H9 (cell line): ENCODE measurements at regions not wholly inside any gene's neighbourhood (a gene's known extent, or its start where the extent isn't known, plus 50 kb on each side); places are given as distances from the start of the nearest gene placed in this dataset.

Experiments
- DNase-seq: peaks from one replicate; pipeline ENCODE4 v3.0.0-alpha.2; 2017
- H2AFZ ChIP-seq: one replicate; pipeline ENCODE4 v1.6.1; 2013; ENCODE audit warnings: mild to moderate bottlenecking, low read length, control low read depth, moderate library complexity
- H2AK5ac ChIP-seq: 2 replicates; pipeline ENCODE4 v1.6.1; 2013; ENCODE audit warnings: low read length, control low read depth, mixed read lengths; ENCODE audit not compliant: insufficient read length
- H2BK120ac ChIP-seq: one replicate; pipeline ENCODE4 v1.6.1; 2013; ENCODE audit warnings: low read depth, mild to moderate bottlenecking, low read length, control low read depth, inconsistent platforms; ENCODE audit not compliant: poor library complexity, severe bottlenecking
- H2BK12ac ChIP-seq: 2 replicates; pipeline ENCODE4 v1.6.1; 2013; ENCODE audit warnings: low read length, control low read depth, mixed read lengths, low read depth; ENCODE audit not compliant: insufficient read length
- H2BK15ac ChIP-seq: 2 replicates; pipeline ENCODE4 v1.6.1; 2013; ENCODE audit warnings: low read depth, low read length, control low read depth
- H2BK20ac ChIP-seq: one replicate; pipeline ENCODE4 v1.6.1; 2013; ENCODE audit warnings: low read depth, mild to moderate bottlenecking, low read length, control low read depth, inconsistent platforms; ENCODE audit not compliant: poor library complexity, severe bottlenecking
- H2BK5ac ChIP-seq: 2 replicates; pipeline ENCODE4 v1.6.1; 2013; ENCODE audit warnings: low read length, control low read depth, mixed read lengths; ENCODE audit not compliant: insufficient read length
- H3K14ac ChIP-seq: 2 replicates; pipeline ENCODE4 v1.6.1; 2013; ENCODE audit warnings: low read length, control low read depth; ENCODE audit not compliant: insufficient read depth
- H3K18ac ChIP-seq: 2 replicates; pipeline ENCODE4 v1.6.1; 2013; ENCODE audit warnings: low read depth, mild to moderate bottlenecking, mixed read lengths, low read length, control low read depth; ENCODE audit not compliant: insufficient read length
- H3K23ac ChIP-seq: 2 replicates; pipeline ENCODE4 v1.6.1; 2013; ENCODE audit warnings: low read length, control low read depth, mixed read lengths, low read depth; ENCODE audit not compliant: insufficient read length
- H3K23me2 ChIP-seq: 2 replicates; pipeline ENCODE4 v1.6.1; 2013; ENCODE audit warnings: low read depth, mild to moderate bottlenecking, mixed read lengths, low read length, control low read depth; ENCODE audit not compliant: insufficient read length, poor library complexity, severe bottlenecking
- H3K27ac ChIP-seq: 2 replicates; pipeline ENCODE4 v1.5.1; 2013; ENCODE audit warnings: low read length, control low read depth, mixed read lengths, low read depth; ENCODE audit not compliant: insufficient read length
- H3K27me3 ChIP-seq: 2 replicates; pipeline ENCODE4 v1.6.1; 2013; ENCODE audit warnings: low read length, control low read depth, inconsistent platforms; ENCODE audit not compliant: insufficient read depth
- H3K4ac ChIP-seq: 2 replicates; pipeline ENCODE4 v1.6.1; 2013; ENCODE audit warnings: low read depth, mild to moderate bottlenecking, control low read depth, inconsistent platforms, low read length, moderate library complexity
- H3K4me1 ChIP-seq: 2 replicates; pipeline ENCODE4 v1.6.1; 2013; ENCODE audit warnings: low read length, control low read depth, inconsistent platforms; ENCODE audit not compliant: insufficient read depth
- H3K4me2 ChIP-seq: 2 replicates; pipeline ENCODE4 v1.6.1; 2013; ENCODE audit warnings: low read length, control low read depth, mixed read lengths; ENCODE audit not compliant: insufficient read length, insufficient read depth
- H3K56ac ChIP-seq: 2 replicates; pipeline ENCODE4 v1.6.1; 2013; ENCODE audit warnings: low read depth, mild to moderate bottlenecking, mixed read lengths, low read length, control low read depth; ENCODE audit not compliant: insufficient read length
- H3K79me1 ChIP-seq: 2 replicates; pipeline ENCODE4 v1.6.1; 2013; ENCODE audit warnings: low read depth, mild to moderate bottlenecking, moderate library complexity, low read length, control low read depth, inconsistent platforms; ENCODE audit not compliant: insufficient read depth, poor library complexity, severe bottlenecking
- H3K79me2 ChIP-seq: 2 replicates; pipeline ENCODE4 v1.6.1; 2013; ENCODE audit warnings: low read length, control low read depth, inconsistent platforms; ENCODE audit not compliant: insufficient read depth
- H3K9ac ChIP-seq: 2 replicates; pipeline ENCODE4 v1.6.1; 2013; ENCODE audit warnings: low read length, control low read depth, mixed read lengths; ENCODE audit not compliant: insufficient read length; ENCODE audit errors: extremely low read depth
- H3K9me3 ChIP-seq: one replicate; pipeline ENCODE4 v1.6.1; 2013; ENCODE audit warnings: low read depth, low read length, inconsistent platforms; ENCODE audit not compliant: control insufficient read depth
- H3T11ph ChIP-seq: one replicate; pipeline ENCODE4 v1.6.1; 2013; ENCODE audit warnings: mild to moderate bottlenecking, low read length, control low read depth, inconsistent platforms
- H4K20me1 ChIP-seq: one replicate; pipeline ENCODE4 v1.6.1; 2013; ENCODE audit not compliant: control insufficient read depth, insufficient read length, insufficient read depth
- H4K5ac ChIP-seq: 2 replicates; pipeline ENCODE4 v1.6.1; 2013; ENCODE audit warnings: low read depth, mild to moderate bottlenecking, mixed read lengths, low read length, control low read depth; ENCODE audit not compliant: insufficient read length
- H4K8ac ChIP-seq: replicated peaks from 2 replicates; pipeline ENCODE4 v1.6.1; 2013; ENCODE audit warnings: low read length, control low read depth, mixed read lengths, low read depth; ENCODE audit not compliant: insufficient read length
- H4K91ac ChIP-seq: 2 replicates; pipeline ENCODE4 v1.6.1; 2013; ENCODE audit warnings: low read depth, mild to moderate bottlenecking, moderate library complexity, mixed read lengths, low read length, control low read depth; ENCODE audit not compliant: insufficient read length
- H3K27ac Mint-ChIP-seq, 3 experiments: 2 replicates in 2 of 3; 3 replicates in 1 of 3; pipeline ENCODE4 v1.8.0; 2020 to 2021; ENCODE audit warnings: mixed read lengths in 3 of 3, mild to moderate bottlenecking in 1 of 3, moderate library complexity in 1 of 3
- H3K27me3 Mint-ChIP-seq: 2 replicates; pipeline ENCODE4 v1.8.0; 2021; ENCODE audit warnings: low read depth, mild to moderate bottlenecking, moderate library complexity, mixed read lengths
- H3K36me3 Mint-ChIP-seq, 3 experiments: 2 replicates in 2 of 3; 3 replicates in 1 of 3; pipeline ENCODE4 v1.8.0; 2020 to 2021; ENCODE audit warnings: low read depth in 3 of 3, mixed read lengths in 3 of 3; ENCODE audit not compliant: insufficient read depth in 1 of 3
- H3K4me1 Mint-ChIP-seq, 2 experiments: 2 replicates each; pipeline ENCODE4 v1.8.0; 2020; ENCODE audit warnings: mixed read lengths in 2 of 2
- H3K4me3 Mint-ChIP-seq, 2 experiments: 2 replicates in 1 of 2; 3 replicates in 1 of 2; pipeline ENCODE4 v1.8.0; 2020 to 2021; ENCODE audit warnings: mild to moderate bottlenecking in 2 of 2, mixed read lengths in 2 of 2, moderate library complexity in 1 of 2
- H3K9me3 Mint-ChIP-seq, 2 experiments: 2 replicates in 1 of 2; 3 replicates in 1 of 2; pipeline ENCODE4 v1.8.0; 2020; ENCODE audit warnings: mild to moderate bottlenecking in 2 of 2, mixed read lengths in 2 of 2, moderate library complexity in 1 of 2
- WGBS: extraction: QIAGEN DNeasy Blood & Tissue Kit; methylation state at CpG from one replicate; pipeline ENCODE4 v1.1.7; 2013; ENCODE audit warnings: missing lambda C conversion rate, low lambda C conversion rate, mixed read lengths; ENCODE audit not compliant: insufficient read length; ENCODE audit errors: extremely low coverage; 5-methylcytosine and 5-hydroxymethylcytosine counted together
- TF ChIP-seq, protein P1 (sequence below): fragments of 200-600 bp; sonication (generic); conservative IDR thresholded peaks from 3 replicates; pipeline ENCODE4 v1.8.0; 2021; ENCODE audit warnings: antibody characterized with exemption, mild to moderate bottlenecking

DNA sequence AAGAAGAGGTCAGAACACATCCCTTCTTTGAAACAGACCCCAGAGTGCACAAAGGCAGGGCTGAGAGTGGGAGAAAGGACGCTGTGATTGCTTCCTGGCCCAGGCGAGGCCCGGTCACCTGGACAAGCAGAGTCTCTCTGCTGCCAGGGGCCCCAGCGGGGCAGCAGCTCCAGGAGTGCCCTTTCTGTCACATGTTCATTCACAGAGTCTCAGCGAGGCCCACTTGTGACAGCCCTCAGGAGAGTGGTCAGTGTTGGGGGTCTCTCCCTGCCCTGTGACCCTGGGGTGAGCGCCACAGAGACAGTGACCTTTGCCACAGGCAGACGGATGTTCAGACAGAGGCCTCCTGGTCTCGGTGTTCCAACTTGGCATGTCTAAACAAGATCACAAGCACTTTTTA lies 130.2 kb upstream of the IRX4 start:
- no peak overlapping the region for H3K56ac ChIP-seq
- no CpG with 5 or more reads among the region's 8 CpGs for WGBS
- H3K36me3 Mint-ChIP-seq = no peaks in the 10 kb centered on the region
- H2BK15ac ChIP-seq = no peak overlapping the region
- no peak overlapping the region for H3K9ac ChIP-seq
- H3K18ac ChIP-seq = no peak overlapping the region
- no peak overlapping the region for H3K27ac ChIP-seq
- H2AFZ ChIP-seq = no peak overlapping the region
- peaks cover 11% of the 10 kb centered on the region for H3K27me3 Mint-ChIP-seq
- H2BK20ac ChIP-seq = no peak overlapping the region
- H2BK12ac ChIP-seq = no peak overlapping the region
- no peak overlapping the region for H3T11ph ChIP-seq
- TF ChIP-seq, protein P1, sequence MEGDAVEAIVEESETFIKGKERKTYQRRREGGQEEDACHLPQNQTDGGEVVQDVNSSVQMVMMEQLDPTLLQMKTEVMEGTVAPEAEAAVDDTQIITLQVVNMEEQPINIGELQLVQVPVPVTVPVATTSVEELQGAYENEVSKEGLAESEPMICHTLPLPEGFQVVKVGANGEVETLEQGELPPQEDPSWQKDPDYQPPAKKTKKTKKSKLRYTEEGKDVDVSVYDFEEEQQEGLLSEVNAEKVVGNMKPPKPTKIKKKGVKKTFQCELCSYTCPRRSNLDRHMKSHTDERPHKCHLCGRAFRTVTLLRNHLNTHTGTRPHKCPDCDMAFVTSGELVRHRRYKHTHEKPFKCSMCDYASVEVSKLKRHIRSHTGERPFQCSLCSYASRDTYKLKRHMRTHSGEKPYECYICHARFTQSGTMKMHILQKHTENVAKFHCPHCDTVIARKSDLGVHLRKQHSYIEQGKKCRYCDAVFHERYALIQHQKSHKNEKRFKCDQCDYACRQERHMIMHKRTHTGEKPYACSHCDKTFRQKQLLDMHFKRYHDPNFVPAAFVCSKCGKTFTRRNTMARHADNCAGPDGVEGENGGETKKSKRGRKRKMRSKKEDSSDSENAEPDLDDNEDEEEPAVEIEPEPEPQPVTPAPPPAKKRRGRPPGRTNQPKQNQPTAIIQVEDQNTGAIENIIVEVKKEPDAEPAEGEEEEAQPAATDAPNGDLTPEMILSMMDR = no peak
- H2BK120ac ChIP-seq = no peak overlapping the region
- no peaks in the 10 kb centered on the region for H3K4me1 ChIP-seq
- no peak overlapping the region for H2AK5ac ChIP-seq
- H3K27ac Mint-ChIP-seq = no peak overlapping the region; a peak in 1 of 7 replicates
- no peaks in the 10 kb centered on the region for H3K79me1 ChIP-seq
- H3K4me1 Mint-ChIP-seq = peaks cover 0 to 4% of the 10 kb centered on the region in 2 experiments; a peak in 1 of 4 replicates
- no peaks in the 10 kb centered on the region for H3K9me3 Mint-ChIP-seq
- H3K23me2 ChIP-seq = no peaks in the 10 kb centered on the region
- H3K14ac ChIP-seq = no peak overlapping the region
- H4K5ac ChIP-seq = no peak overlapping the region
- H4K20me1 ChIP-seq = no peaks in the 10 kb centered on the region
- no peaks in the 10 kb centered on the region for H3K79me2 ChIP-seq
- no peak overlapping the region for H4K8ac ChIP-seq
- H3K9me3 ChIP-seq = no peaks in the 10 kb centered on the region
- no peak overlapping the region for H3K4me3 Mint-ChIP-seq
- H2BK5ac ChIP-seq = no peak overlapping the region
- H3K23ac ChIP-seq = no peak overlapping the region
- H3K4ac ChIP-seq = no peak overlapping the region
- H3K27me3 ChIP-seq = no peaks in the 10 kb centered on the region
- H4K91ac ChIP-seq = no peak overlapping the region
- no peak for DNase-seq
- no peak overlapping the region for H3K4me2 ChIP-seq
